ENCODE measurements at regions not wholly inside any gene's neighbourhood (a gene's known extent, or its start where the extent isn't known, plus 50 kb on each side); places are given as distances from the start of the nearest gene placed in this dataset.

GRCh38 chr4:140212194-140212593 is 58.2 kb upstream of the MAML3 start:
- DNase-seq (ENCODE audit: low spot score), result no peak

GRCh38 chr4:140211693-140212092 is 57.7 kb upstream of the MAML3 start:
- no peak for DNase-seq (ENCODE audit: low spot score)

GRCh38 chr4:140211161-140211560 is 57.2 kb upstream of the MAML3 start:
- no peak for DNase-seq (ENCODE audit: low spot score)

- no peak for DNase-seq (ENCODE audit: low spot score)
Measured at GRCh38 chr4:140208921-140209320, 54.9 kb upstream of the MAML3 start.

All from HuH-7 (cell line).